HFF-Myc (cell line): ENCODE measurements at regions not wholly inside any gene's neighbourhood (a gene's known extent, or its start where the extent isn't known, plus 50 kb on each side); places are given as distances from the start of the nearest gene placed in this dataset.

ENCODE experiments used
- DNase-seq: peaks from one replicate; pipeline ENCODE4 v3.0.0-alpha.2; 2011; ENCODE audit warnings: low read depth; ENCODE audit errors: extremely low read depth
- H3K4me3 ChIP-seq: replicated peaks from 2 replicates; pipeline ENCODE4 v1.5.1; 2011; ENCODE audit warnings: low read depth, mild to moderate bottlenecking, control low read depth, low read length
- TF ChIP-seq, protein P1 (sequence below): IDR thresholded peaks from 2 replicates; pipeline ENCODE4 v1.5.1; 2012; ENCODE audit warnings: mild to moderate bottlenecking, low read depth, low read length, control low read depth; ENCODE audit errors: missing control alignments

DNA sequence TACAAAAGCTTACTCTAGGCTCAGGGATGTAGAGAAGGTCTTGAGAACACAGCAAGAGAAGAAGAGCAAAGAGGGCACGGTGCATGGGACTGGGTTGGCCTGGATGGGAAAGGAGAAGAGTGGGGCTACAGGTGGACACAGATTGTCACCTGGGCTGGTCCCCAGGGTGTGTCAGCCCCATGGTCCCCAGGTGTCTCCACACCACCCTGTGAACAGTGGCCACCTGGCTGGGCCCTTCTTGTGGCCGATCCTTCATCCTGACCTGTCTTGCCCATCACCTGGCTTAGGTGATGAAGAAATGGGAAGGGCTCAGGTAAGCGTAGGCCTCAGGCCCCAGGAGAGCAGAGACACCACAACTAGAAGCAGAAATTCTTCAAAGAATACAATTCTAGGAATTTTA lies 188.9 kb downstream of the TENT4A start:
- DNase-seq = no peak
- no peak overlapping the region for H3K4me3 ChIP-seq
- TF ChIP-seq, protein P1, sequence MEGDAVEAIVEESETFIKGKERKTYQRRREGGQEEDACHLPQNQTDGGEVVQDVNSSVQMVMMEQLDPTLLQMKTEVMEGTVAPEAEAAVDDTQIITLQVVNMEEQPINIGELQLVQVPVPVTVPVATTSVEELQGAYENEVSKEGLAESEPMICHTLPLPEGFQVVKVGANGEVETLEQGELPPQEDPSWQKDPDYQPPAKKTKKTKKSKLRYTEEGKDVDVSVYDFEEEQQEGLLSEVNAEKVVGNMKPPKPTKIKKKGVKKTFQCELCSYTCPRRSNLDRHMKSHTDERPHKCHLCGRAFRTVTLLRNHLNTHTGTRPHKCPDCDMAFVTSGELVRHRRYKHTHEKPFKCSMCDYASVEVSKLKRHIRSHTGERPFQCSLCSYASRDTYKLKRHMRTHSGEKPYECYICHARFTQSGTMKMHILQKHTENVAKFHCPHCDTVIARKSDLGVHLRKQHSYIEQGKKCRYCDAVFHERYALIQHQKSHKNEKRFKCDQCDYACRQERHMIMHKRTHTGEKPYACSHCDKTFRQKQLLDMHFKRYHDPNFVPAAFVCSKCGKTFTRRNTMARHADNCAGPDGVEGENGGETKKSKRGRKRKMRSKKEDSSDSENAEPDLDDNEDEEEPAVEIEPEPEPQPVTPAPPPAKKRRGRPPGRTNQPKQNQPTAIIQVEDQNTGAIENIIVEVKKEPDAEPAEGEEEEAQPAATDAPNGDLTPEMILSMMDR = no peak

DNA sequence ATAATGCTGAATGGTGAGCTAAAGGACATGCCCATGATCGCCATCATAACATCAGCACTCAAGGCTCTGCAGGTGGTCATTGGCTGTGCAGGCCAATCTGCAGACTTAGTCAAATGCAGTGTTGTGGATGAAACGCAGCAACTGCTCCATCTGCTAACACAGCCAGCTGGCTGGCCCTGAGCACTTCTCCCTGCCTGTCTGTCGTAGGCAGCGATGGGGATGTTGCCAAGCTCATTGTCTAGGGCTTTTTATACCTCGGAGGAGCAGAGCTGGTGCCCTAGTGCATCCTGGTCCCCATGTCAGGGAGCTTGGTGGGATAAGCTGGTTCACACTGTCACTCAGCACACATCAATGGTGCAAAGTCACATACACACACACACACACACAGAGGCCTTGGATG lies 189.4 kb downstream of the TENT4A start:
- H3K4me3 ChIP-seq = no peak overlapping the region
- no peak for DNase-seq
- TF ChIP-seq, protein P1 = no peak

- DNase-seq = no peak
- H3K4me3 ChIP-seq = no peak overlapping the region
- TF ChIP-seq, protein P1 = no peak
Observed at GRCh38 chr5:6903934-6904333, 190.7 kb downstream of the TENT4A start.

DNA sequence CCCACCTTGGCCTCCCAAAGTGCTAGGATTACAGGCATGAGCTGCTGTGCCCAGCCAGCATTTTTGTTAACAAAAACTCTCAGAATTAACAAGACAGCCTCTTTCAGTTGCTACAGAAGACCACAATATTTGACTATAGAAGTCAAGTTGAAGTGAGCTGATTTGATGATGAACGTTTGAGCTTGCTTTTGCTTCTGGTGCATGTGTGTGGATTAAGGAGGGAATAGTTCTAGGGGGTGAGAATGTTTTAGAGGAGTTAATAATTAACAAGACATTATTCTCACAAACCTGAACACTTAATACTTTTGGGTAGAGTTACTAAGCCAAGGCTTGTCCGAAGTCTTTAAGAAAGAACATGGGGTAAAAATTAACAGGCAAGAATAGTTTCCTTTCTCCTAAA lies 191.6 kb downstream of the TENT4A start:
- H3K4me3 ChIP-seq = no peak overlapping the region
- DNase-seq = no peak
- TF ChIP-seq, protein P1 = no peak

DNA sequence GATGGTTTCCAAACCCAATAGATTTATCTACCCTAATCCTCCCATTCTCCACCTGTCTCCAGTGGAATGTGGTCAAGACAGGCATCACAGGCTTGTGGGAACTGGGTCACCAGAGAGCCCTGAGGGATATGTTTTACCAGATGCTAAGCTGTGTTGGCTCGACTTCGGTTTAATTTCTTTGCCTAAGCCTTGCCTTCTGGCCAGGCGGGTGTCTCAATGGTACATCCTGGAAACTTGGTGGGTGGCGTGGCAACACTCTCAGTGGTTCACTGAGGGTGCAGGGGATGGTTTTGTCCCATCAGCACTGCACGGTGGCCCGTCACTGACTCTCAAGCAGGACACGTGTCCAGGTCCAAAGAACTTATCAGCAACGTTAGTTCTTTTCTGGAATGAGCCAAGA lies 192.2 kb downstream of the TENT4A start:
- TF ChIP-seq, protein P1 = no peak
- DNase-seq = no peak
- no peak overlapping the region for H3K4me3 ChIP-seq

GRCh38 chr5:6905883-6906282 lies 192.7 kb downstream of the TENT4A start:
- no peak overlapping the region for H3K4me3 ChIP-seq
- no peak for DNase-seq
- TF ChIP-seq, protein P1 = no peak

DNA sequence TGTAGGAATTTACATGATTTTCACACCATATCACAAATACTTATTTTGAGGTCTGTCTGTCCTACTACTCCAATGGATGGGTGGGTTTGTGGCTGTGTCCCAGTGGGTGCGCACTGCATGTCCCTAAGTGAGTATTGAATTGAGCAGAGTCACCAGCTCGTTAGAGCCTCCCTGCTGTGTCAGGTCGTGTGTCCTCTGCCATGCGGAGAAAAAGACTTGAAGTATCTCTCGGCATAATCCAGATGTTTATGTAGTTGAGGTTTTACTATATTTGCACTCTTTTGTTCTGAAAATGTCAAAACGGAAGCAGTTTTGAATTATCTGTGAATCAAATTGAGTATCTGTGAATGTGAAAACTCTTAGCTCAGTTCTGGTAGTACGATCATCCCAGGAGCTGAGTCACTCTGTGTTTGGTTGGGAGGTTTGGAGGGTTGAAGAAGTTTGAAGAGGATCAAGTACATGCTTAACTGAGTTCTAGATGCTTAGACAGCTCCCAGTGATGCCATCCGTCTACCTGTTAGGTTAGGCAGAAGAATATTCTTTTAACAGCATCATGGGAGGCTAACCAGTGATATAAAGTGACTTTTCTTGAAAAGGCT lies 194.2 kb downstream of the TENT4A start:
- TF ChIP-seq, protein P1 = no peak

More for the DNA sequence above, 194.2 kb downstream of the TENT4A start:
- H3K4me3 ChIP-seq = no peak overlapping the region
- no peak for DNase-seq
